ENCODE measurements at regions not wholly inside any gene's neighbourhood (a gene's known extent, or its start where the extent isn't known, plus 50 kb on each side); places are given as distances from the start of the nearest gene placed in this dataset.

DNA sequence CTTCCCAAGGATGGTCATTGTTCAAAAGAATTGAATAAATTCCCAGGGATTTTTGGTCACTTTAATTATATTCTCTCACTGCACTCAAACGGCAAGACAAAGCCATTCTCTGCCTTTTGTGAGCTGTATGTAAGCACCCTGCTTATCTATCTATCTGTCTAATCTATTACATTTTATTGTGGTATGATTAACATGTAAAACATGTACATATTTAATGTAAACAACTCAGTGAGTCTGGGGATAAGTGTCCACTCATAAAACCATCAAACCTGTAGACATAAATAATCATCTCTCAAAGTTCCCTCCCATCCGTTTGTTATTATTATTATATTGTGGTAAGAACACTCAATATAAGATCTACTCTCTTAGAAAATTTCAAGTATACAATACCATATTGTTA lies 167.1 kb downstream of the CAND1 start:
- Histone ChIP-seq H3K4me1 (replicated peaks in 1 of 2; ENCODE audit: control insufficient read depth in 2 of 2, insufficient read depth in 2 of 2, low read length in 2 of 2) (no peaks in the 10 kb centered on the region), H3K79me2 (ENCODE audit: control insufficient read depth, insufficient read depth, low read length) (no peaks in the 10 kb centered on the region), H3K27me3 (ENCODE audit: control insufficient read depth in 2 of 2, insufficient read depth in 2 of 2, low read length in 2 of 2) (no peaks in the 10 kb centered on the region), H3K4me2 (ENCODE audit: insufficient read depth, low read length) (no peak overlapping the region), H2AFZ (ENCODE audit: low read depth, low read length) (no peak overlapping the region), H3K27ac (ENCODE audit: extremely low read depth, low read depth, low read length) (no peak overlapping the region), H3K4me3 (no peak overlapping the region), H3K9ac (ENCODE audit: insufficient read depth in 1 of 2, low read depth in 2 of 2, low read length in 2 of 2) (no peak overlapping the region), H4K20me1 (replicated peaks; ENCODE audit: control insufficient read depth, insufficient read depth, low read length) (no peaks in the 10 kb centered on the region), H3K9me1 (ENCODE audit: control insufficient read depth, insufficient read depth, low read length) (no peaks in the 10 kb centered on the region), H3K9me3 (replicated peaks; ENCODE audit: control insufficient read depth, insufficient read depth, low read depth, low read length) (no peaks in the 10 kb centered on the region), H3K36me3 (ENCODE audit: control insufficient read depth, insufficient read depth, low read length) (no peaks in the 10 kb centered on the region)
- ATAC-seq (no peak), DNase-seq (ENCODE audit: extremely low read depth in 1 of 4, low spot score in 3 of 4) (no peak), FAIRE-seq (no peak)
- TF ChIP-seq, protein P1, sequence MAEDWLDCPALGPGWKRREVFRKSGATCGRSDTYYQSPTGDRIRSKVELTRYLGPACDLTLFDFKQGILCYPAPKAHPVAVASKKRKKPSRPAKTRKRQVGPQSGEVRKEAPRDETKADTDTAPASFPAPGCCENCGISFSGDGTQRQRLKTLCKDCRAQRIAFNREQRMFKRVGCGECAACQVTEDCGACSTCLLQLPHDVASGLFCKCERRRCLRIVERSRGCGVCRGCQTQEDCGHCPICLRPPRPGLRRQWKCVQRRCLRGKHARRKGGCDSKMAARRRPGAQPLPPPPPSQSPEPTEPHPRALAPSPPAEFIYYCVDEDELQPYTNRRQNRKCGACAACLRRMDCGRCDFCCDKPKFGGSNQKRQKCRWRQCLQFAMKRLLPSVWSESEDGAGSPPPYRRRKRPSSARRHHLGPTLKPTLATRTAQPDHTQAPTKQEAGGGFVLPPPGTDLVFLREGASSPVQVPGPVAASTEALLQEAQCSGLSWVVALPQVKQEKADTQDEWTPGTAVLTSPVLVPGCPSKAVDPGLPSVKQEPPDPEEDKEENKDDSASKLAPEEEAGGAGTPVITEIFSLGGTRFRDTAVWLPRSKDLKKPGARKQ (CRISPR knock-in tag; IDR thresholded peaks at IDR 0.05): no peak
- TF ChIP-seq, protein P2, sequence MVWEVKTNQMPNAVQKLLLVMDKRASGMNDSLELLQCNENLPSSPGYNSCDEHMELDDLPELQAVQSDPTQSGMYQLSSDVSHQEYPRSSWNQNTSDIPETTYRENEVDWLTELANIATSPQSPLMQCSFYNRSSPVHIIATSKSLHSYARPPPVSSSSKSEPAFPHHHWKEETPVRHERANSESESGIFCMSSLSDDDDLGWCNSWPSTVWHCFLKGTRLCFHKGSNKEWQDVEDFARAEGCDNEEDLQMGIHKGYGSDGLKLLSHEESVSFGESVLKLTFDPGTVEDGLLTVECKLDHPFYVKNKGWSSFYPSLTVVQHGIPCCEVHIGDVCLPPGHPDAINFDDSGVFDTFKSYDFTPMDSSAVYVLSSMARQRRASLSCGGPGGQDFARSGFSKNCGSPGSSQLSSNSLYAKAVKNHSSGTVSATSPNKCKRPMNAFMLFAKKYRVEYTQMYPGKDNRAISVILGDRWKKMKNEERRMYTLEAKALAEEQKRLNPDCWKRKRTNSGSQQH (CRISPR knock-in tag; IDR thresholded peaks at IDR 0.05): no peak
- no peak for TF ChIP-seq HOXB6 (CRISPR knock-in tag; IDR thresholded peaks at IDR 0.05; ENCODE audit: borderline replicate concordance)
- no peak for TF ChIP-seq PTTG1 (tag; IDR thresholded peaks at IDR 0.05; ENCODE audit: low read depth)
- TF ChIP-seq ZNF449 (CRISPR knock-in tag; IDR thresholded peaks at IDR 0.05): no peak
- TF ChIP-seq TRIM28 (IDR thresholded peaks at IDR 0.05): no peak
- no peak for TF ChIP-seq EP300 (IDR thresholded peaks at IDR 0.05; ENCODE audit: low read length)
- no peak for TF ChIP-seq BDP1 (IDR thresholded peaks at IDR 0.05; ENCODE audit: insufficient read depth, insufficient read length)
- TF ChIP-seq, protein P3, sequence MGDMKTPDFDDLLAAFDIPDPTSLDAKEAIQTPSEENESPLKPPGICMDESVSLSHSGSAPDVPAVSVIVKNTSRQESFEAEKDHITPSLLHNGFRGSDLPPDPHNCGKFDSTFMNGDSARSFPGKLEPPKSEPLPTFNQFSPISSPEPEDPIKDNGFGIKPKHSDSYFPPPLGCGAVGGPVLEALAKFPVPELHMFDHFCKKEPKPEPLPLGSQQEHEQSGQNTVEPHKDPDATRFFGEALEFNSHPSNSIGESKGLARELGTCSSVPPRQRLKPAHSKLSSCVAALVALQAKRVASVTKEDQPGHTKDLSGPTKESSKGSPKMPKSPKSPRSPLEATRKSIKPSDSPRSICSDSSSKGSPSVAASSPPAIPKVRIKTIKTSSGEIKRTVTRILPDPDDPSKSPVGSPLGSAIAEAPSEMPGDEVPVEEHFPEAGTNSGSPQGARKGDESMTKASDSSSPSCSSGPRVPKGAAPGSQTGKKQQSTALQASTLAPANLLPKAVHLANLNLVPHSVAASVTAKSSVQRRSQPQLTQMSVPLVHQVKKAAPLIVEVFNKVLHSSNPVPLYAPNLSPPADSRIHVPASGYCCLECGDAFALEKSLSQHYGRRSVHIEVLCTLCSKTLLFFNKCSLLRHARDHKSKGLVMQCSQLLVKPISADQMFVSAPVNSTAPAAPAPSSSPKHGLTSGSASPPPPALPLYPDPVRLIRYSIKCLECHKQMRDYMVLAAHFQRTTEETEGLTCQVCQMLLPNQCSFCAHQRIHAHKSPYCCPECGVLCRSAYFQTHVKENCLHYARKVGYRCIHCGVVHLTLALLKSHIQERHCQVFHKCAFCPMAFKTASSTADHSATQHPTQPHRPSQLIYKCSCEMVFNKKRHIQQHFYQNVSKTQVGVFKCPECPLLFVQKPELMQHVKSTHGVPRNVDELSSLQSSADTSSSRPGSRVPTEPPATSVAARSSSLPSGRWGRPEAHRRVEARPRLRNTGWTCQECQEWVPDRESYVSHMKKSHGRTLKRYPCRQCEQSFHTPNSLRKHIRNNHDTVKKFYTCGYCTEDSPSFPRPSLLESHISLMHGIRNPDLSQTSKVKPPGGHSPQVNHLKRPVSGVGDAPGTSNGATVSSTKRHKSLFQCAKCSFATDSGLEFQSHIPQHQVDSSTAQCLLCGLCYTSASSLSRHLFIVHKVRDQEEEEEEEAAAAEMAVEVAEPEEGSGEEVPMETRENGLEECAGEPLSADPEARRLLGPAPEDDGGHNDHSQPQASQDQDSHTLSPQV (IDR thresholded peaks at IDR 0.05): no peak
- TF ChIP-seq, protein P4, sequence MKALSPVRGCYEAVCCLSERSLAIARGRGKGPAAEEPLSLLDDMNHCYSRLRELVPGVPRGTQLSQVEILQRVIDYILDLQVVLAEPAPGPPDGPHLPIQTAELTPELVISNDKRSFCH (CRISPR knock-in tag; IDR thresholded peaks at IDR 0.05): no peak
- TF ChIP-seq, protein P4 (tag; IDR thresholded peaks at IDR 0.05): no peak
- no peak for TF ChIP-seq ZNF12 (CRISPR knock-in tag; IDR thresholded peaks at IDR 0.05)
- no peak for TF ChIP-seq EZH2 (IDR thresholded peaks at IDR 0.05; ENCODE audit: borderline replicate concordance, low read depth, low read length)
- no TSS peak for BruUV-seq (replicated peaks)
- in situ Hi-C loops (cut with MboI): no loop called here
- 0% methylated on average over 2 of the region's 2 CpGs for WGBS (ENCODE audit: insufficient coverage, low coverage, missing lambda C conversion rate)
- ChIA-PET POLR2A (no interaction called here), CTCF (ENCODE audit: low intra/inter-chr PET ratio) (no interaction called here)
- intact Hi-C loops (cut with micrococcal nuclease): no loop called here

Data from K562 (cell line).